Tibial nerve (tissue), 4 donors: ENCODE measurements at regions not wholly inside any gene's neighbourhood (a gene's known extent, or its start where the extent isn't known, plus 50 kb on each side); places are given as distances from the start of the nearest gene placed in this dataset.

Experiments
- DNase-seq, 2 donors: peaks; one replicate each; pipeline ENCODE4 v3.0.0-alpha.2; 2019; ENCODE audit warnings: low spot score in 2 of 2
- H3K27ac ChIP-seq, 4 donors: fragments of 200-600 bp; sonication (generic) in 3 of 4; one replicate each; pipeline ENCODE4 v1.5.1; 2017 to 2019; ENCODE audit warnings: mild to moderate bottlenecking in 1 of 4
- H3K27me3 ChIP-seq, 2 donors: fragments of 200-600 bp; sonication (generic) in 1 of 2; one replicate each; pipeline versions ENCODE4 v1.5.1 to v1.6.0; 2017 to 2019
- H3K36me3 ChIP-seq, 3 donors: fragments of 200-600 bp; sonication (generic); one replicate each; pipeline ENCODE4 v1.5.1; 2018 to 2019
- H3K4me1 ChIP-seq, 4 donors: fragments of 200-600 bp; sonication (generic) in 3 of 4; one replicate each; pipeline ENCODE4 v1.5.1; 2017 to 2019
- H3K4me3 ChIP-seq, 4 donors: fragments of 200-600 bp; sonication (generic) in 3 of 4; one replicate each; pipeline ENCODE4 v1.5.1; 2017 to 2019; ENCODE audit warnings: mild to moderate bottlenecking in 1 of 4, moderate library complexity in 1 of 4
- H3K9me3 ChIP-seq, 4 donors: fragments of 200-600 bp; sonication (generic) in 3 of 4; one replicate each; pipeline ENCODE4 v1.5.1; 2017 to 2019
- EP300 ChIP-seq, 2 donors: sonication (generic); formaldehyde crosslinking; IDR thresholded peaks; one replicate each; pipeline ENCODE4 v1.6.1; 2017; ENCODE audit warnings: antibody characterized with exemption in 2 of 2, mild to moderate bottlenecking in 1 of 2
- POLR2A ChIP-seq, 2 donors: fragments of 450-650 bp; IDR thresholded peaks; one replicate each; pipeline ENCODE4 v1.6.1; 2017; ENCODE audit warnings: antibody characterized with exemption in 2 of 2, mild to moderate bottlenecking in 2 of 2, moderate library complexity in 2 of 2
- WGBS, 2 donors: methylation state at CpG; one replicate each; pipeline ENCODE4 v1.1.5; 2018; 5-methylcytosine and 5-hydroxymethylcytosine counted together
- TF ChIP-seq, protein P1 (sequence below), 5 experiments: fragments of 200-600 bp in 3 of 5; fragments of 450-650 bp in 2 of 5; sonication (generic) in 3 of 5; IDR thresholded peaks; one replicate each; pipeline ENCODE4 v1.5.1; 2016 to 2019; ENCODE audit warnings: antibody characterized with exemption in 5 of 5, mild to moderate bottlenecking in 3 of 5, moderate library complexity in 2 of 5

DNA sequence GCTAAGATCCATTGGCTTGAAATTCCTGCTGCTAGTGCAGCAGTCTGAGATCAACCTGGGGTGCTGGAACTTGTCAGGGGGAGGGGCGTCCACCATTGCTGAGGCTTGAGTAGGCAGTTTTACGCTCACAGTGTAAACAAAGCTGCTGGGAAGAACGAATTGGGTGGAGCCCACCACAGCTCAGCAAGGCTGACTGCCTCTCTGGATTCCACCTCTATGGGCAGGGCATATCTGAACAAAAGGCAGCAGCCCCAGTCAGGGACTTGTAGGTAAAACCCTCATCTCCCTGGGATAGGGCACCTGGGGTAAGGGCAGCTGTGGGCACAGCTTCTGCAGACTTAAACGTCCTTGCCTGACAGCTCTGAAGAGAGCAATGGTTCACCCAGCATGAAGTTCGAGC is 191.7 kb downstream of the ALG10B start:
- Histone ChIP-seq H3K27me3 (no peaks in the 10 kb centered on the region), H3K36me3 (no peaks in the 10 kb centered on the region), H3K9me3 (no peaks in the 10 kb centered on the region), H3K4me3 (no peak overlapping the region), H3K27ac (no peak overlapping the region), H3K4me1 (no peaks in the 10 kb centered on the region)
- TF ChIP-seq POLR2A (IDR thresholded peaks at IDR 0.05) (no peak), EP300 (IDR thresholded peaks at IDR 0.05) (no peak)
- TF ChIP-seq, protein P1, sequence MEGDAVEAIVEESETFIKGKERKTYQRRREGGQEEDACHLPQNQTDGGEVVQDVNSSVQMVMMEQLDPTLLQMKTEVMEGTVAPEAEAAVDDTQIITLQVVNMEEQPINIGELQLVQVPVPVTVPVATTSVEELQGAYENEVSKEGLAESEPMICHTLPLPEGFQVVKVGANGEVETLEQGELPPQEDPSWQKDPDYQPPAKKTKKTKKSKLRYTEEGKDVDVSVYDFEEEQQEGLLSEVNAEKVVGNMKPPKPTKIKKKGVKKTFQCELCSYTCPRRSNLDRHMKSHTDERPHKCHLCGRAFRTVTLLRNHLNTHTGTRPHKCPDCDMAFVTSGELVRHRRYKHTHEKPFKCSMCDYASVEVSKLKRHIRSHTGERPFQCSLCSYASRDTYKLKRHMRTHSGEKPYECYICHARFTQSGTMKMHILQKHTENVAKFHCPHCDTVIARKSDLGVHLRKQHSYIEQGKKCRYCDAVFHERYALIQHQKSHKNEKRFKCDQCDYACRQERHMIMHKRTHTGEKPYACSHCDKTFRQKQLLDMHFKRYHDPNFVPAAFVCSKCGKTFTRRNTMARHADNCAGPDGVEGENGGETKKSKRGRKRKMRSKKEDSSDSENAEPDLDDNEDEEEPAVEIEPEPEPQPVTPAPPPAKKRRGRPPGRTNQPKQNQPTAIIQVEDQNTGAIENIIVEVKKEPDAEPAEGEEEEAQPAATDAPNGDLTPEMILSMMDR (IDR thresholded peaks at IDR 0.05), result no peak
- DNase-seq, result no peak
- 47 to 72% methylated on average over 4 to 5 of the region's 5 CpGs for WGBS, 2 donors

DNA sequence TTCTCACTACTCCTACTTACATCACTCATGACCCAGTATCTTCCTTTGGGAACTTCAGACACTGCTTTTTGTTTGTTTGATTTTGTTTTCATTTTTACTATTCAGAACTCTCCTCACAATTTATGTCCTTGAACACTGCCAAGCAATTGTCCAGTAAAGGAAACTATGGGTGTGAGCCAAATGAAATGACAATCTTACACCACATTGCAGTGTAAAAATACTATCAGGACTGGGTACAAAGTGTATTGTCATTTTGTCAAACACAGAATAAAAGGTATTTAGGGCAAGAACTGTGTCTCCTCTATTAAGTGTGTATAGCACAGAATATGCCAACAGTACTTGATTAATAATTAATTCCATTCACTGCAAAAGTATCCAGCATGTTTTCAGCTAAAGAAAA is 199.3 kb downstream of the ALG10B start:
- Histone ChIP-seq H3K27ac (peak overlapping the region in 1 of 4 donors; percentile 10), H3K36me3 (no peaks in the 10 kb centered on the region)

DNA sequence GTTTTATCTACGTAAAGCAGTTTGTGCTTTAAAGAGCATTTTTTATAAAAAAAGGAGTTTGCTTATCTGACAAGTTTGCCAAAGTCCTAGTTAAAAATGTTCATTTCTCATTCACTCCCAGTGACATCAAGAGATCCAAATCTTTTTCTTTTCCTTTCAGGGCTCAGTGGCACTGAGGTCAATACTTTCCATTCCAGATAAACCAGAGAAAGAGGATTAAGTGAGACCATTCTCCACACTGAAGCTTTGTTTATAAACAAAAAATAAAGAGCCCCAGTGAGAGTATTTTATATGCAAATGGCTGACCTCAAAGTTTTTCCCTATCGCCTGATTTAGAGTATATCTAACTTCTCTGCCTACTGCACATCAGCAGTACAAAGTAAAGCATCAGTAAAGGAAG is 199.8 kb downstream of the ALG10B start:
- Histone ChIP-seq H3K27ac (peak overlapping the region in 1 of 4 donors; percentile 10), H3K9me3 (no peaks in the 10 kb centered on the region), H3K4me3 (no peak overlapping the region), H3K4me1 (peaks cover 0 to 12% (median 0%) of the 10 kb centered on the region in 4 donors), H3K36me3 (no peaks in the 10 kb centered on the region), H3K27me3 (no peaks in the 10 kb centered on the region)
- 17 to 20% methylated on average over 2 of the region's 2 CpGs for WGBS, 2 donors
- DNase-seq, result no peak
- no peak for TF ChIP-seq EP300 (IDR thresholded peaks at IDR 0.05)
- TF ChIP-seq, protein P1 (IDR thresholded peaks at IDR 0.05), result no peak
- TF ChIP-seq POLR2A (IDR thresholded peaks at IDR 0.05), result no peak

More for the DNA sequence above, 199.3 kb downstream of the ALG10B start:
- Histone ChIP-seq H3K9me3 (no peaks in the 10 kb centered on the region), H3K27me3 (no peaks in the 10 kb centered on the region), H3K4me3 (no peak overlapping the region), H3K4me1 (peaks cover 0 to 12% (median 0%) of the 10 kb centered on the region in 4 donors)
- TF ChIP-seq POLR2A (IDR thresholded peaks at IDR 0.05), result no peak
- TF ChIP-seq, protein P1 (IDR thresholded peaks at IDR 0.05), result no peak
- TF ChIP-seq EP300 (IDR thresholded peaks at IDR 0.05), result no peak
- no peak for DNase-seq

DNA sequence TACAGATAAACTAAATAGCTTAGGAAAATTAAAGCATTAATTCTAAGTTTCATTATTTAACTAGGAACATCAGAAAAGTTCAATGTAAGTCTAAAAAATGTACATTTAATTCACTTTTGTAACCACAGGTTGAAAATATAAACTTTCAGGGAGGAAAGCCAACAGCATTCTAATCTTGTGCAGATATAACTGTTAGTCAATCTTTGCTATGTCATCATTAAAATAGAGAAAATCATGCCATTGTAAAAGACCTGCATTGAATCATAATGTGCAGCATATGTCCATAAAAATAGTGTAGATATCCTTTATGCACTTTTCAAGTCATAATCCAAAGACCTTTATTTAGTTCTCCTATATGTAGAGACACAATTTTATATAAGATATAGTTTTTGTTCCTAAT is 207.3 kb downstream of the ALG10B start:
- TF ChIP-seq POLR2A (IDR thresholded peaks at IDR 0.05) (no peak), EP300 (IDR thresholded peaks at IDR 0.05) (no peak)
- TF ChIP-seq, protein P1 (IDR thresholded peaks at IDR 0.05), result no peak
- H3K36me3 ChIP-seq, result no peaks in the 10 kb centered on the region
- no peaks in the 10 kb centered on the region for H3K4me1 ChIP-seq
- H3K9me3 ChIP-seq, result no peaks in the 10 kb centered on the region
- DNase-seq, result no peak
- H3K4me3 ChIP-seq, result no peak overlapping the region
- H3K27me3 ChIP-seq, result no peaks in the 10 kb centered on the region
- no peak overlapping the region for H3K27ac ChIP-seq

DNA sequence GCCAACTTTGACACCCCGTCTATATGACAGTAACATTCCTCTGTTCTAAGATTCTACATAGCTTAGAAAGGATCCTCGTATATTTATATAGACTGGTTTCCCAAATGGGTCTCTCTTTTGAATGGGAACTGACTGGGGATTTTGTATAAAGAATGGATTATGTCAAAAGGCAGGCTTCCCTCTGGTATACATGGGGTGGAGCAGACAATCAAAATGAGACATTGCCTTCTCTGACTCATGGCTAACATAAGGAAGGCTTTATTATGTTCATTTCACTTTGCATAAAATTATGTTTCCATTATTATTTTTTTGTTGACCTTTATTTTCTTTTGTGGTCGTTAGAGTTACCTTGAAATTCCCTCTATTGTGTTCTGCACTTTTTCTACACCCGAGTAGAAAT is 211.1 kb downstream of the ALG10B start:
- H3K27me3 ChIP-seq, result no peaks in the 10 kb centered on the region

More for the DNA sequence above, 211.1 kb downstream of the ALG10B start:
- Histone ChIP-seq H3K4me1 (no peaks in the 10 kb centered on the region), H3K27ac (no peak overlapping the region), H3K4me3 (no peak overlapping the region), H3K36me3 (no peaks in the 10 kb centered on the region), H3K9me3 (peaks cover 0 to 6% (median 0%) of the 10 kb centered on the region in 4 donors)
- 32 to 35% methylated on average over 4 of the region's 4 CpGs for WGBS, 2 donors
- TF ChIP-seq EP300 (IDR thresholded peaks at IDR 0.05) (no peak), POLR2A (IDR thresholded peaks at IDR 0.05) (no peak)
- TF ChIP-seq, protein P1 (IDR thresholded peaks at IDR 0.05), result no peak
- no peak for DNase-seq
